Adrenal gland (tissue), 9 donors: ENCODE measurements at regions not wholly inside any gene's neighbourhood (a gene's known extent, or its start where the extent isn't known, plus 50 kb on each side); places are given as distances from the start of the nearest gene placed in this dataset.
"Not testable (repeated sequence)": the region's sequence is repeated elsewhere in the genome, so short reads cannot be mapped to it uniquely, and the experiment has no call there.

ENCODE experiments used
- DNase-seq, 7 donors: peaks; one replicate each; pipeline ENCODE4 v3.0.0-alpha.2; 2019 to 2020
- H3K27ac ChIP-seq, 5 donors: fragments of 200-600 bp; sonication (generic) in 4 of 5; 1 replicate in 3 of 5; 2 replicates in 2 of 5; pipeline versions ENCODE4 v1.5.1 to v1.8.0; 2016 to 2020; ENCODE audit warnings: mild to moderate bottlenecking in 1 of 5
- H3K27me3 ChIP-seq: fragments of 200-600 bp; 2 replicates; pipeline ENCODE4 v1.8.0; 2021
- H3K36me3 ChIP-seq, 2 donors: fragments of 200-600 bp; replicated peaks in 1 of 2; 1 replicate in 1 of 2; 2 replicates in 1 of 2; pipeline versions ENCODE4 v1.5.1 to v1.8.0; 2018 to 2022
- H3K4me1 ChIP-seq, 2 donors: fragments of 200-600 bp; replicated peaks in 1 of 2; 1 replicate in 1 of 2; 2 replicates in 1 of 2; pipeline versions ENCODE4 v1.5.1 to v1.8.0; 2018 to 2021
- H3K4me3 ChIP-seq, 4 donors: fragments of 200-600 bp; sonication (generic) in 3 of 4; one replicate each; pipeline ENCODE4 v1.5.1; 2016 to 2018
- H3K9me3 ChIP-seq, 3 donors: fragments of 200-600 bp; sonication (generic) in 1 of 3; replicated peaks in 1 of 3; 1 replicate in 2 of 3; 2 replicates in 1 of 3; pipeline versions ENCODE4 v1.5.1 to v1.8.0; 2016 to 2021
- POLR2A ChIP-seq, 2 donors: fragments of 450-650 bp; IDR thresholded peaks; one replicate each; pipeline ENCODE4 v1.6.1; 2017; ENCODE audit warnings: antibody characterized with exemption in 2 of 2, mild to moderate bottlenecking in 2 of 2, moderate library complexity in 1 of 2
- WGBS, 4 donors: extraction: QIAGEN DNeasy Blood & Tissue Kit in 2 of 4; methylation state at CpG; one replicate each; pipeline versions ENCODE4 v1.1.5 to v1.1.7; 2013 to 2017; 5-methylcytosine and 5-hydroxymethylcytosine counted together
- intact Hi-C, 2 donors: fragments of 100-400 bp; cut with DNase I; formaldehyde crosslinking; loops; one replicate each; pipeline versions ENCODE4 v1.14.1 to v1.15.0; 2022 to 2023
- TF ChIP-seq, protein P1 (sequence below), 6 experiments: fragments of 450-650 bp in 4 of 6; fragments of 200-600 bp in 2 of 6; sonication (generic) in 1 of 6; IDR thresholded peaks; 1 replicate in 5 of 6; 2 replicates in 1 of 6; pipeline versions ENCODE4 v1.5.1 to v1.8.0; 2016 to 2021; ENCODE audit warnings: antibody characterized with exemption in 6 of 6, mild to moderate bottlenecking in 2 of 6, moderate library complexity in 1 of 6
- donor health status: healthy with polysubstance abuse.
- donor health status: Bipolar disorder and iron deficiency.
- donor health status: DM: yes; HTN: yes; CAD: no.
- donor health status: DM: no; HTN: no; CAD: no.
- donor health status: DM: no; HTN: no; CAD: no.

DNA sequence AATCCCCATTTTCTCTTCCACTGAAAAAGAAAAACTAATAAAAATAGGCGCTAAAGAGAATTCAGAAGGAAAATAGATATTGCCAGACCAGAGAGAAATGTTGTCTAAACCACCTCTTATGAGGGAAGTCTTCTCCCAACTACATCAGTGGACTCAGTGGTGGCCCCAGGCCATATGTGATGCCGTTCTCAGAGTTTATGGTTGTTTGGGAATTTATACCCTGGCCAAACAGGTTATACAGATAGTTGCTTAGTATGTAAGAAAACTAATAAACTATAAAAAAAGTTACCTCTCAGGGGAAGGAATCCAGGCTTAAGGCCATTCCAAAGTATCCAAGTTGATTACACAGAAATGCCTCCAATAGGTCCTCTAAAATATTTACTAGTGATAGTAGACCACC lies 103.4 kb upstream of the RBM19 start:
- Histone ChIP-seq H3K4me3 (no peak overlapping the region), H3K4me1 (no peaks in the 10 kb centered on the region), H3K27me3 (peaks cover 4% of the 10 kb centered on the region), H3K36me3 (no peaks in the 10 kb centered on the region), H3K9me3 (no peaks in the 10 kb centered on the region), H3K27ac (no peak overlapping the region)
- no peak for DNase-seq
- intact Hi-C loops, result no loop called here
- TF ChIP-seq, protein P1, sequence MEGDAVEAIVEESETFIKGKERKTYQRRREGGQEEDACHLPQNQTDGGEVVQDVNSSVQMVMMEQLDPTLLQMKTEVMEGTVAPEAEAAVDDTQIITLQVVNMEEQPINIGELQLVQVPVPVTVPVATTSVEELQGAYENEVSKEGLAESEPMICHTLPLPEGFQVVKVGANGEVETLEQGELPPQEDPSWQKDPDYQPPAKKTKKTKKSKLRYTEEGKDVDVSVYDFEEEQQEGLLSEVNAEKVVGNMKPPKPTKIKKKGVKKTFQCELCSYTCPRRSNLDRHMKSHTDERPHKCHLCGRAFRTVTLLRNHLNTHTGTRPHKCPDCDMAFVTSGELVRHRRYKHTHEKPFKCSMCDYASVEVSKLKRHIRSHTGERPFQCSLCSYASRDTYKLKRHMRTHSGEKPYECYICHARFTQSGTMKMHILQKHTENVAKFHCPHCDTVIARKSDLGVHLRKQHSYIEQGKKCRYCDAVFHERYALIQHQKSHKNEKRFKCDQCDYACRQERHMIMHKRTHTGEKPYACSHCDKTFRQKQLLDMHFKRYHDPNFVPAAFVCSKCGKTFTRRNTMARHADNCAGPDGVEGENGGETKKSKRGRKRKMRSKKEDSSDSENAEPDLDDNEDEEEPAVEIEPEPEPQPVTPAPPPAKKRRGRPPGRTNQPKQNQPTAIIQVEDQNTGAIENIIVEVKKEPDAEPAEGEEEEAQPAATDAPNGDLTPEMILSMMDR (IDR thresholded peaks at IDR 0.05), result no peak
- no peak for TF ChIP-seq POLR2A (IDR thresholded peaks at IDR 0.05)
- WGBS, 4 donors, result 64 to 83% (median 79%) methylated on average over 2 of the region's 2 CpGs

DNA sequence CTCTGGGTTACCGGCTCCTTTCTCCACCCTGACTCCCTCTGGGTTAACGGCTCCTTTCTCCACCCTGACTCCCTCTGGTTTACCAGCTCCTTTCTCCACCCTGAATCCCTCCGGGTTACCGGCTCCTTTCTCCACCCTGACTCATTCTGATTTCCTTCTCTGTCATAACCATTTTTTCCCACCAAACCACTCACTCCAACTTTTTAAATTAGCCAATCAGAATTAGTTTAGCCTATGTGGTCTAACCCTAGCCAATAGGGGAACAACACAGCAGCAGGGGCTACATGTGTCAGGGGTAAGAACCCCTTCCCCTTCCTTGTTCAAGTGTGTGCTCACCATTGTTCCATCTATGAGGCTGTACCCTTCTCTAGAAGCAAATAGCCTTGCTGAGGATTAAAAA lies 98.4 kb upstream of the RBM19 start:
- Histone ChIP-seq H3K4me1 (no peaks in the 10 kb centered on the region), H3K36me3 (no peaks in the 10 kb centered on the region), H3K27ac (no peak overlapping the region), H3K4me3 (no peak overlapping the region), H3K27me3 (no peaks in the 10 kb centered on the region), H3K9me3 (no peaks in the 10 kb centered on the region)
- intact Hi-C loops, result no loop called here
- DNase-seq, result no peak
- no peak for TF ChIP-seq POLR2A (IDR thresholded peaks at IDR 0.05)
- TF ChIP-seq, protein P1 (IDR thresholded peaks at IDR 0.05), result no peak
- WGBS, 4 donors, result 60 to 98% (median 80%) methylated on average over 2 to 4 of the region's 4 CpGs

DNA sequence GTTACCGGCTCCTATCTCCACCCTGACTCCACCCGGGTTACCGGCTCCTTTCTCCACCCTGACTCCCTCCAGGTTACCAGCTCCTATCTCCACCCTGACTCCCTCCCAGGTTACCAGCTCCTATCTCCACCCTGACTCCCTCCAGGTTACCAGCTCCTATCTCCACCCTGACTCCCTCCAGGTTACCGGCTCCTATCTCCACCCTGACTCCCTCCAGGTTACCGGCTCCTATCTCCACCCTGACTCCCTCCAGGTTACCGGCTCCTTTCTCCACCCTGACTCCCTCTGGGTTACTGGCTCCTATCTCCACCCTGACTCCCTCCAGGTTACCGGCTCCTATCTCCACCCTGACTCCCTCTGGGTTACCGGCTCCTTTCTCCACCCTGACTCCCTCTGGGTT lies 97.9 kb upstream of the RBM19 start:
- H3K27ac ChIP-seq, H3K36me3 ChIP-seq, intact Hi-C loops, H3K4me3 ChIP-seq, H3K9me3 ChIP-seq, H3K27me3 ChIP-seq, DNase-seq, H3K4me1 ChIP-seq: not testable (repeated sequence)
- WGBS, 4 donors, result 75 to 84% (median 80%) methylated on average over 4 to 8 of the region's 8 CpGs

DNA sequence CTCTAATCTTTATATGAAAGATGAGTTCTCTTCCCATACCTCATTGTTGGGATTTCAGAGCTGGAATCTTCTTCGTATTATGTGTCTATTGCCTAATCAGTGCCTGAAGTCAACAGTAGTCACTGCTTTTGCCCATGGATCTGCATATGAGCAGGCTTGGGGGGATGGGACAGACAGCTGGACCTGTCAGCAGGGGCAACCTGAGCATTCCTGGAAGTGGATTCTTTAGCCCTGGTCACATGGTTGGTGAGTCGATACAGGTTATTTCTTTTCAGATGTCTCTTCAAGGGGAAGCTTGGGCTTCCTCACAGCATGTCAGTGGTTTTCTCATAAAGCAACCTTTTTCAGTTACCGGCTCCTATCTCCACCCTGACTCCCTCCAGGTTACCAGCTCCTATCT lies 97.3 kb upstream of the RBM19 start:
- WGBS, 4 donors, result 76 to 87% (median 79%) methylated on average over 3 of the region's 3 CpGs
- H3K36me3 ChIP-seq, result no peaks in the 10 kb centered on the region
- intact Hi-C loops, result no loop called here

DNA sequence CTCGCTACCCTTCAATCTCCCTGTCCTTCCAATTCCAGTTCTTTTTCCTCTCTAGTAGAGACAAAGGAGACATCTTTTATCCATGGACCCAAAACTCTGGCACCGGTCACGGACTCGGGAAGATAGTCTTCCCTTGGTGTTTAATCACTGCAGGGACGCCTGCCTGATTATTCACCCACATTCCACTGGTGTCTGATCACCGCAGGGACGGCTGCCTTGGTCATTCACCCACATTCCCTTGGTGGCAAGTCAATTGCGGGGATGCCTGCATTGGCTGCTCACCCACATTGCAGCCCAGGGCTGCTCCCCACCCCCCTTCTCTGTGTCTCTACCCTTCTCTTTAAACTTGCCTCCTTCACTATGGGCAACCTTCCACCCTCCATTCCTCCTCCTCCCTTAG lies 90.2 kb upstream of the RBM19 start:
- H3K27ac ChIP-seq, H3K4me1 ChIP-seq, H3K36me3 ChIP-seq, H3K4me3 ChIP-seq, intact Hi-C loops, H3K9me3 ChIP-seq, H3K27me3 ChIP-seq, DNase-seq: not testable (repeated sequence)
- 78 to 85% (median 80%) methylated on average over 8 of the region's 8 CpGs for WGBS, 4 donors

More for the DNA sequence above, 97.3 kb upstream of the RBM19 start:
- no peak for TF ChIP-seq POLR2A (IDR thresholded peaks at IDR 0.05)
- TF ChIP-seq, protein P1 (IDR thresholded peaks at IDR 0.05), result no peak
- no peaks in the 10 kb centered on the region for H3K9me3 ChIP-seq
- H3K4me1 ChIP-seq, result no peaks in the 10 kb centered on the region
- no peak overlapping the region for H3K27ac ChIP-seq
- H3K27me3 ChIP-seq, result no peaks in the 10 kb centered on the region
- no peak for DNase-seq
- H3K4me3 ChIP-seq, result no peak overlapping the region
